Neural cell (in vitro differentiated cells): ENCODE measurements at regions not wholly inside any gene's neighbourhood (a gene's known extent, or its start where the extent isn't known, plus 50 kb on each side); places are given as distances from the start of the nearest gene placed in this dataset.

ENCODE experiments used
- H2AFZ ChIP-seq: fragments of 200-600, 300-800 bp; sonication (generic), shearing (Covaris generic); 2 replicates; pipeline ENCODE4 v1.6.0; 2014; ENCODE audit warnings: low read depth, mild to moderate bottlenecking, antibody characterized with exemption, low read length, moderate library complexity
- H3F3A ChIP-seq: fragments of 200-600 bp; shearing (Covaris generic); 2 replicates; pipeline ENCODE4 v1.6.1; 2016; ENCODE audit warnings: mild to moderate bottlenecking, moderate library complexity, mixed read lengths, antibody characterized with exemption, low read length; ENCODE audit not compliant: insufficient read depth, poor library complexity, severe bottlenecking
- H3K27ac ChIP-seq: fragments of 200-600, 300-800 bp; sonication (generic), shearing (Covaris generic); 2 replicates; pipeline ENCODE4 v1.5.1; 2014; ENCODE audit warnings: mild to moderate bottlenecking, low read length, moderate library complexity
- H3K27me3 ChIP-seq: fragments of 300-800, 200-600 bp; sonication (generic), shearing (Covaris generic); 2 replicates; pipeline ENCODE4 v1.6.0; 2014; ENCODE audit warnings: mild to moderate bottlenecking, low read depth, low read length, moderate library complexity; ENCODE audit not compliant: insufficient read depth
- H3K36me3 ChIP-seq: fragments of 300-800, 200-600 bp; sonication (generic), shearing (Covaris generic); 2 replicates; pipeline ENCODE4 v1.5.1; 2014; ENCODE audit warnings: mild to moderate bottlenecking, antibody characterized with exemption, low read length, moderate library complexity; ENCODE audit not compliant: insufficient read depth
- H3K4me2 ChIP-seq: fragments of 300-800, 200-600 bp; sonication (generic), shearing (Covaris generic); 2 replicates; pipeline ENCODE4 v1.6.0; 2014; ENCODE audit warnings: mild to moderate bottlenecking, low read length
- H3K4me3 ChIP-seq: fragments of 300-800, 200-600 bp; sonication (generic), shearing (Covaris generic); 2 replicates; pipeline ENCODE4 v1.5.1; 2014; ENCODE audit warnings: mild to moderate bottlenecking, low read length, moderate library complexity
- H3K79me2 ChIP-seq: fragments of 200-600 bp; shearing (Covaris generic); replicated peaks from 2 replicates; pipeline ENCODE4 v1.6.0; 2014; ENCODE audit warnings: mild to moderate bottlenecking, low read length, moderate library complexity; ENCODE audit not compliant: insufficient read depth
- H3K9ac ChIP-seq: fragments of 300-800, 200-600 bp; sonication (generic), shearing (Covaris generic); 2 replicates; pipeline ENCODE4 v1.6.1; 2016; ENCODE audit warnings: mild to moderate bottlenecking, low read length, mixed read lengths
- H3K9me2 ChIP-seq: fragments of 200-600 bp; shearing (Covaris generic); 2 replicates; pipeline ENCODE4 v1.6.1; 2016; ENCODE audit warnings: mild to moderate bottlenecking, low read length, mixed read lengths; ENCODE audit not compliant: insufficient read depth
- H3K9me3 ChIP-seq: fragments of 200-600, 300-800 bp; sonication (generic), shearing (Covaris generic); 2 replicates; pipeline ENCODE4 v1.6.1; 2016; ENCODE audit warnings: mild to moderate bottlenecking, mixed run types, low read length, moderate library complexity, mixed read lengths
- H4K20me1 ChIP-seq: fragments of 200-600 bp; shearing (Covaris generic); 2 replicates; pipeline ENCODE4 v1.6.1; 2016; ENCODE audit warnings: mild to moderate bottlenecking, mixed run types; ENCODE audit not compliant: insufficient read depth
- EP300 ChIP-seq: fragments of 450-650 bp; conservative IDR thresholded peaks from 2 replicates; pipeline ENCODE4 v1.6.1; 2014; ENCODE audit warnings: antibody characterized with exemption, mild to moderate bottlenecking, moderate library complexity; ENCODE audit not compliant: poor library complexity, severe bottlenecking
- EZH2 ChIP-seq: fragments of 200-600, 300-800 bp; shearing (Covaris generic), sonication (generic); IDR thresholded peaks from 2 replicates; pipeline ENCODE4 v1.6.1; 2014; ENCODE audit warnings: antibody characterized with exemption, low read length, borderline replicate concordance, mild to moderate bottlenecking; ENCODE audit not compliant: insufficient read depth, poor library complexity, severe bottlenecking
- MXI1 ChIP-seq: fragments of 450-650 bp; conservative IDR thresholded peaks from 2 replicates; pipeline ENCODE4 v1.6.1; 2014; ENCODE audit warnings: antibody characterized with exemption, mild to moderate bottlenecking; ENCODE audit not compliant: poor library complexity, severe bottlenecking
- POLR2AphosphoS5 ChIP-seq: IDR thresholded peaks from 2 replicates; pipeline ENCODE4 v1.6.1; 2012
- RAD21 ChIP-seq: fragments of 450-650 bp; conservative IDR thresholded peaks from 2 replicates; pipeline ENCODE4 v1.6.1; 2014; ENCODE audit warnings: antibody characterized with exemption, mild to moderate bottlenecking, moderate library complexity
- SMC3 ChIP-seq: fragments of 450-650 bp; conservative IDR thresholded peaks from 2 replicates; pipeline ENCODE4 v1.6.1; 2014; ENCODE audit warnings: antibody characterized with exemption, mild to moderate bottlenecking, moderate library complexity; ENCODE audit not compliant: poor library complexity
- TAF1 ChIP-seq: IDR thresholded peaks from 2 replicates; pipeline ENCODE4 v1.6.1; 2012; ENCODE audit warnings: low read depth
- TF ChIP-seq, protein P1 (sequence below): IDR thresholded peaks from 2 replicates; pipeline ENCODE4 v1.6.1; 2012; ENCODE audit warnings: borderline replicate concordance
- TF ChIP-seq, protein P2 (sequence below): fragments of 450-650 bp; IDR thresholded peaks from 2 replicates; pipeline ENCODE4 v1.5.1; 2014; ENCODE audit warnings: antibody characterized with exemption, mild to moderate bottlenecking, moderate library complexity; ENCODE audit not compliant: poor library complexity, severe bottlenecking

GRCh38 chr4:180630012-180630665, 1613.1 kb upstream of the TENM3 start:
- Histone ChIP-seq H3K79me2 (no peaks in the 10 kb centered on the region), H3K4me2 (no peak overlapping the region), H3F3A (no peaks in the 10 kb centered on the region), H3K27me3 (no peaks in the 10 kb centered on the region), H4K20me1 (no peaks in the 10 kb centered on the region), H2AFZ (no peak overlapping the region), H3K9ac (no peak overlapping the region), H3K4me3 (no peak overlapping the region), H3K27ac (no peak overlapping the region), H3K9me3 (no peaks in the 10 kb centered on the region), H3K9me2 (no peaks in the 10 kb centered on the region), H3K36me3 (no peaks in the 10 kb centered on the region)
- no peak for TF ChIP-seq TAF1
- no peak for TF ChIP-seq EP300
- no peak for TF ChIP-seq SMC3
- TF ChIP-seq POLR2AphosphoS5: no peak

GRCh38 chr4:180634306-180634705, 1608.9 kb upstream of the TENM3 start:
- no peaks in the 10 kb centered on the region for H3F3A ChIP-seq
- no peaks in the 10 kb centered on the region for H3K36me3 ChIP-seq
- TF ChIP-seq TAF1 (no peak), EP300 (no peak), MXI1 (no peak), EZH2 (no peak)
- TF ChIP-seq, protein P1, sequence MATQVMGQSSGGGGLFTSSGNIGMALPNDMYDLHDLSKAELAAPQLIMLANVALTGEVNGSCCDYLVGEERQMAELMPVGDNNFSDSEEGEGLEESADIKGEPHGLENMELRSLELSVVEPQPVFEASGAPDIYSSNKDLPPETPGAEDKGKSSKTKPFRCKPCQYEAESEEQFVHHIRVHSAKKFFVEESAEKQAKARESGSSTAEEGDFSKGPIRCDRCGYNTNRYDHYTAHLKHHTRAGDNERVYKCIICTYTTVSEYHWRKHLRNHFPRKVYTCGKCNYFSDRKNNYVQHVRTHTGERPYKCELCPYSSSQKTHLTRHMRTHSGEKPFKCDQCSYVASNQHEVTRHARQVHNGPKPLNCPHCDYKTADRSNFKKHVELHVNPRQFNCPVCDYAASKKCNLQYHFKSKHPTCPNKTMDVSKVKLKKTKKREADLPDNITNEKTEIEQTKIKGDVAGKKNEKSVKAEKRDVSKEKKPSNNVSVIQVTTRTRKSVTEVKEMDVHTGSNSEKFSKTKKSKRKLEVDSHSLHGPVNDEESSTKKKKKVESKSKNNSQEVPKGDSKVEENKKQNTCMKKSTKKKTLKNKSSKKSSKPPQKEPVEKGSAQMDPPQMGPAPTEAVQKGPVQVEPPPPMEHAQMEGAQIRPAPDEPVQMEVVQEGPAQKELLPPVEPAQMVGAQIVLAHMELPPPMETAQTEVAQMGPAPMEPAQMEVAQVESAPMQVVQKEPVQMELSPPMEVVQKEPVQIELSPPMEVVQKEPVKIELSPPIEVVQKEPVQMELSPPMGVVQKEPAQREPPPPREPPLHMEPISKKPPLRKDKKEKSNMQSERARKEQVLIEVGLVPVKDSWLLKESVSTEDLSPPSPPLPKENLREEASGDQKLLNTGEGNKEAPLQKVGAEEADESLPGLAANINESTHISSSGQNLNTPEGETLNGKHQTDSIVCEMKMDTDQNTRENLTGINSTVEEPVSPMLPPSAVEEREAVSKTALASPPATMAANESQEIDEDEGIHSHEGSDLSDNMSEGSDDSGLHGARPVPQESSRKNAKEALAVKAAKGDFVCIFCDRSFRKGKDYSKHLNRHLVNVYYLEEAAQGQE: no peak
- no peaks in the 10 kb centered on the region for H3K9me2 ChIP-seq
- no peaks in the 10 kb centered on the region for H3K79me2 ChIP-seq
- no peak overlapping the region for H3K4me2 ChIP-seq
- no peak overlapping the region for H2AFZ ChIP-seq
- H4K20me1 ChIP-seq: no peaks in the 10 kb centered on the region
- no peak overlapping the region for H3K9ac ChIP-seq
- H3K4me3 ChIP-seq: no peak overlapping the region
- H3K9me3 ChIP-seq: no peaks in the 10 kb centered on the region
- no peaks in the 10 kb centered on the region for H3K27me3 ChIP-seq
- H3K27ac ChIP-seq: no peak overlapping the region

- TF ChIP-seq RAD21 (no peak), TAF1 (no peak), EP300 (no peak), SMC3 (no peak)
- TF ChIP-seq, protein P2, sequence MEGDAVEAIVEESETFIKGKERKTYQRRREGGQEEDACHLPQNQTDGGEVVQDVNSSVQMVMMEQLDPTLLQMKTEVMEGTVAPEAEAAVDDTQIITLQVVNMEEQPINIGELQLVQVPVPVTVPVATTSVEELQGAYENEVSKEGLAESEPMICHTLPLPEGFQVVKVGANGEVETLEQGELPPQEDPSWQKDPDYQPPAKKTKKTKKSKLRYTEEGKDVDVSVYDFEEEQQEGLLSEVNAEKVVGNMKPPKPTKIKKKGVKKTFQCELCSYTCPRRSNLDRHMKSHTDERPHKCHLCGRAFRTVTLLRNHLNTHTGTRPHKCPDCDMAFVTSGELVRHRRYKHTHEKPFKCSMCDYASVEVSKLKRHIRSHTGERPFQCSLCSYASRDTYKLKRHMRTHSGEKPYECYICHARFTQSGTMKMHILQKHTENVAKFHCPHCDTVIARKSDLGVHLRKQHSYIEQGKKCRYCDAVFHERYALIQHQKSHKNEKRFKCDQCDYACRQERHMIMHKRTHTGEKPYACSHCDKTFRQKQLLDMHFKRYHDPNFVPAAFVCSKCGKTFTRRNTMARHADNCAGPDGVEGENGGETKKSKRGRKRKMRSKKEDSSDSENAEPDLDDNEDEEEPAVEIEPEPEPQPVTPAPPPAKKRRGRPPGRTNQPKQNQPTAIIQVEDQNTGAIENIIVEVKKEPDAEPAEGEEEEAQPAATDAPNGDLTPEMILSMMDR: no peak
- TF ChIP-seq, protein P1: no peak
- no peaks in the 10 kb centered on the region for H4K20me1 ChIP-seq
- H2AFZ ChIP-seq: no peak overlapping the region
- no peaks in the 10 kb centered on the region for H3K36me3 ChIP-seq
- H3K9me2 ChIP-seq: no peaks in the 10 kb centered on the region
- H3K9me3 ChIP-seq: no peaks in the 10 kb centered on the region
- no peaks in the 10 kb centered on the region for H3K79me2 ChIP-seq
- no peak overlapping the region for H3K27ac ChIP-seq
- H3K4me2 ChIP-seq: no peak overlapping the region
- H3F3A ChIP-seq: no peaks in the 10 kb centered on the region
- no peaks in the 10 kb centered on the region for H3K27me3 ChIP-seq
- H3K4me3 ChIP-seq: no peak overlapping the region
- no peak overlapping the region for H3K9ac ChIP-seq
Observed at GRCh38 chr4:180635281-180635680, 1607.9 kb upstream of the TENM3 start.
